ENCODE measurements at regions not wholly inside any gene's neighbourhood (a gene's known extent, or its start where the extent isn't known, plus 50 kb on each side); places are given as distances from the start of the nearest gene placed in this dataset.
"Not testable (repeated sequence)": the region's sequence is repeated elsewhere in the genome, so short reads cannot be mapped to it uniquely, and the experiment has no call there.

DNA sequence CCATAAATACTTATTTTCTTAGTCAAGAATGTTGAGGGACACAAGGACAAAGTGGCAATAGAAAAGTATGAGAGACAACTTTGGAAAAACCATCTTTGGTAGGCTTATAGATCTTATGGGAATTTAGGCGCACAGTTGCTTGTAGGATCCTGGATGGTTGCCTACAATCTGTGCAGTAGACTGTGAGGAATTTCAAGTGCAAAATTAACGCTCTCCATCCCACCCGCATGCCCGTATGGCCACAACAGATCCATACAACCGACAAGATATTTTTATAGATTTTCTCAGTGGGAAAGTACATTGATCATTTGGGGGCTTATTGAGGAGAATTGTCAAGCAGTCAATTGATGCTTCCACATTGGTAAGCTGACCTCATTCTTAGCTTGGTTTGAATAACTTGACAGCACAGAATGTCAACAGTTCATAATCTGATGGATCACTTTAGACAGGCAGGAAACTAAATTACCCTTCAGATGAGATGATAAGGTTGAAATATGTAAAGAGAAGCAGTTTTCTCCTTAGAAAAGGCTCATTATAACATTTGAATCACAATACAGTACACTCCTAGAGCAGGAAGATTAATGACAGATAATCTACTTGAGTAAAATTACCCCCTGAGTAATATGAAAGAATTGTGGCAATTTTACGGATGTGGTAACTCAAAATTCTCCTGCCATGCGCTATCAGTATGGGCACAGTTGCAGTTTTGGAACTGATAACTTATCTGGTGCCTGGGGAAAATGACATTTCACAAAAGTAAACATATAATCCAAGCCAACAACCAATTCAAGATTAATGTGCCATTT lies 479.7 kb downstream of the KIF20B start:
- DNase-seq (ENCODE audit: low read depth in 2 of 2) = no peak

DNA sequence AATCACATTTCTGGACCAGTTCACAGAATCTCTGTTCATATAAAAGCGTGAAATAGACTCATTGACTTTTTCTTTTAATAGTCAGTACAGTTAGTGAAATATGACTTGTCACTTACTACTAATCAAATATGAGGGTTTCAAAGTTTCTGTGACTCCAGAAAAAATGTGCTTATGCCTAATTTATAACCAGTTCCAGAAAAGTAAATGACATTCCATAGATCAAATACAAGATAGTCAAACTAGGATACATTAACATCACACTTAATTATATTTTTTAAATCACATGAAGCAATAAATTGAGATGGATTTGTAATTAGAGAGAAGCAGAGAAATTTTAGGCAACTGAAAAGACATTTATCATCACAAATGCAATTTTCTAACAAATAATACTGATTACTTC lies 491.4 kb downstream of the KIF20B start:
- no peak for DNase-seq (ENCODE audit: low read depth in 2 of 2)

DNA sequence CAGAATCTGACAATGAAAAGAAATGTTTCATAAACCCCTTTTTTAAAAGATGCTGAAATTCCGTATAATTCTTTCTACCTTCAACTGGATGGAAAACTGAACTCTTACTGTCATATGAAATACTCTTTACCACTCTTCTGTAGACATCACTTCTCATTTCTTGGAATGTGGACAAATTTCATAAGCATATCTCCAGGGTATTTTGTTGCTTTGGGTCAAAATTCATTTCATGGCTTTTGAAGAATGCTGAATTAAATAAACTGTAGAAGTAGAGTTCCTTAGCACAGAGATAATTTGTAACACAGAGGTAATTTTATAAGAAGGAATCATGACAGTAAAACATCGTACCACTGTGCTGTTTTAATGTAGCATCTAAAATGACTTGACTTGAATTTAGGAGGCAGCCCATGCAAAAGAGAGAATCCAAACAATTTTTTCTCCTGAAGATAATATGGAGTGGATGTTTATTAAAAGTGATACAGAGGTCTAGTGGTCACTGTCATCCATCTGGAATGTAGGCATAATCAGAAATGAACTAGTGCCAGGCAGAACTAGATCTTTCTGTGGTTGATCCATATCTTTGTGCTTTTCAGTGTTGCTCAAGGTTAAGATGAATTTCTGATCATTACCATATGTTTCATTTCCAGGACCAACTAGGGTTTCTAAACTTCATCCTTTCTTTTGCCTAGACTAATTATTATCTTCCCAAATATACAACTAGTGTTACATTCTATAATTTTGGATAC lies 492.0 kb downstream of the KIF20B start:
- DNase-seq (ENCODE audit: low read depth in 2 of 2) = no peak

DNA sequence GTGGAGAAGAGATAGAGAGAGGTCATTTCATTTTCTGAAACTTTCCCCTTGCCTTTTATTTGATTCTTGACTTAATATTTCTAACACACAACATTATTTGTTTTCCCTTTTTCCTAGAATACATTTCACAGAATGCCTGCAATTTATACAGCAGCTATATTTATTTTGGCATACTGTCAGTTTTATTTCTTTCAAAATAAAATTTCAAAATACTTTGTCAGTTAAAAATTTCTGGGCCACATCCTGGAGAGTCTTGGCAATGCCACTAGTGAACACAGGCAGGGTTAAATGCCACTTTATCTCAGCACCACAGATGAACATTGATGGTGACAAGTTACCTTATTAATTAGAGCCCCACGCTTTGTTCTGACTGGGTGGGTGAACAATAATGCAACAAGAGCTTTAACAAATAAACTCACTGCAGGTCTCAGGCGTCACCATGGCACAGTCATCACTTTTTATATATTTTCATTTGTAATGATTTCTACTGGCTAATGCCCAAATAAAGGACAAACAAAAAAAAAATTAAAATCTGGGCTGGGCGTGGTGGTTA lies 494.0 kb downstream of the KIF20B start:
- DNase-seq (ENCODE audit: low read depth in 2 of 2) = no peak

DNA sequence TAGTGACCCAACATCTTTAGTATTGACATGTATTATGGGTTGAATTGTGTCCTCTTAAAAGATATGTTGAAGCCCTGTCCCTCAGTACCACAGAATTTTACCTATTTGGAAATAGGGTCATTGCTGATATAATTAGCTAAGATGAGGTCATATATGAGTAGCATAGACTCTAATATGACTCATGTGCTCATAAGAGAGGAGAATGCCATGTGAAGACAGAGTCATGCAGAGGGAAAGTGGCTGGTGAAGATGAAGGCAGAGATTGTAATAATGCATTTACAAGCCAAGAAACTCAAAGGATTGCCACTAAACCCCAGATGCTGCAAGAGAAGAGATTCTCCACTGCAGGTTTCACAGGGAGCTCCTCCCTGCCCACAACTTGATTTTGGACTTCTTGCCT lies 496.4 kb downstream of the KIF20B start:
- DNase-seq (ENCODE audit: low read depth in 2 of 2) = no peak

DNA sequence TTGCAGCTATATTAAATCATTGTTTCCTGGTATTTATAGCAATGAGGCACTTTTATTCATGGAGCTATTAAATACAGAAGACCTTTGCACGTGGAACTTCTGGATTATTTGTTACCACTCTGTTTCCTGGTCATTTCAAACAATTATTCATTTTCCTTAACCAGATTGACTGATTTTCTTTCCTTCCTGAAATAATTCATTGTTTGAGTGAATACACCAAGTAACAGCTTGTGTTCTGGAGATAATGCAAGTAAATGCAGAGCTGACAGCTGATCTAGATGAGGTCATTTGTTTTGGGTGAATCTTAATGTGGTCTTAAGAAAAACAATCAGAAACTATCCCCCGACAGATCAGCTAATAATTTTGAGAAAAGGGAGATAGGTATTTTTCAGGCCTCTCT lies 497.7 kb downstream of the KIF20B start:
- no peak for DNase-seq (ENCODE audit: low read depth in 2 of 2)

DNA sequence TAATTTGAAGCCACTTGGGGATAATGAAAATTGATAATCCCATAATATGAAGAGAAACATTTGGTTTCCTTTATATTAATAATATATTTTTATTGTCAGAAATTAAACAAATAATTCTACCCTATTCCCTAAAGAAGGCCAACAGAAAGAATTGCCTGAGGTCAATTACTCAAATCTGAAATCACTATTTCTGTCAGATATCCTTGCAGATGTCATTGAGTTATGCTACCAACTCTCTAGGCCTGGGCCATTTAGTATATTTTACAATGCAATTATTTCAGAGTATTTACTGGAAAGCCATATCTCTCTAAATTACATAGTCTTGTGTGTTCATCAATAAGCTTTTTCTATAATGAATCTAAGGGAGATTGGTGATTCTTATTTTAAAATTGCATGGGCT lies 498.1 kb downstream of the KIF20B start:
- DNase-seq (ENCODE audit: low read depth in 2 of 2) = no peak

DNA sequence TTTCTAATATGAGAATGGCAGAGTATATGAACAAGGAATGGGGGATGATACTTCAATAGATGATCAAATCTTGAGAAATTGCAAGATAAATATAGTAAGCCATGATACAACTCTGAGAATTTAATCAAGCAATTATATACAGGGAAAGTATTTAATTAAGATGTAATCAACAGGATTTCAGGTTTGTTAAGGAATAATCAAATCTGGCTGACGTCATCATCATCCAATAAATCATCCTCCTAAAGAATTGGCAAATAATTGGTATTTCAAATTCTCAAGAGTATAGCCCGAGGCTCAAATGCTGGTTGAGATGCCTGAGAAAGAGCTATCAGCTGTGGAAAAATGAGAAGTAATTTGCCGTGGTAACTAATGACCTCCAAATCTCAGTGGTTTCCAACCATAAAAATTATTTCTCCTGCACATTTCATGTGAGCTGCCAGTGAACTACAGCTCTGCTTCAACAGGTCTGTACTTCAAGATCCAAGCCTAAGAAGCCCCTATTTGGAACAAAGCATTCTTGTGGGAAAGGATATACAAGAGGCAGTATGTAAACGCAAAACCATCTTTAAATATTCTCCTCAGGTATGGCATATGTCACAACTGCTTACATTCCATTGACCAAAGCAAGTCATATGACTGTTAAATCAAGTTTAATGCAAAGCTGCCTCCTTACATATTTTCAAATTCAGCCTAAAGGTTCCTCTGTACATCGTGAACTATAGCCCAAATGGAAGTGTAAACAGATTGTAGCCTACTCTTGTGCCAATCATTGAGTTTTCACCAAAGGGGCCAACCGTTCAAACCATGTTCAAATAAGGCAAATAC lies 503.0 kb downstream of the KIF20B start:
- DNase-seq (ENCODE audit: low read depth in 2 of 2) = no peak

DNA sequence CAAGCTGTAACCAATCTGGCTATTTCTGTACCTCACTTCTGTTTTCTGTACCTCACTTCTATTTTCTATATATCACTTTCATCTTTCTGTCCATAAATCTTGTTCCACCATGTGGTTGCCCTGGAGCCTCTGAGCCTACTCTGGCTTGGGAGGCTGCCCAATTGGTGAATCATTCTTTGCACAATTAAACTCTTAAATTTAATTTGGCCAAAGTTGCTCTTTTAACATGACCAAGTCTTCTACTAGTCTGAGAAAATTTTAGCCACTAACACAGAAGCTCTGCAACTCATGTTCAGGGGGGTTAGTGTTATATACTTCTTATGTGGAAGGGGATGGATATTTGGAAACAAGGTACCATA lies 503.5 kb downstream of the KIF20B start:
- DNase-seq (ENCODE audit: low read depth in 2 of 2) = no peak

DNA sequence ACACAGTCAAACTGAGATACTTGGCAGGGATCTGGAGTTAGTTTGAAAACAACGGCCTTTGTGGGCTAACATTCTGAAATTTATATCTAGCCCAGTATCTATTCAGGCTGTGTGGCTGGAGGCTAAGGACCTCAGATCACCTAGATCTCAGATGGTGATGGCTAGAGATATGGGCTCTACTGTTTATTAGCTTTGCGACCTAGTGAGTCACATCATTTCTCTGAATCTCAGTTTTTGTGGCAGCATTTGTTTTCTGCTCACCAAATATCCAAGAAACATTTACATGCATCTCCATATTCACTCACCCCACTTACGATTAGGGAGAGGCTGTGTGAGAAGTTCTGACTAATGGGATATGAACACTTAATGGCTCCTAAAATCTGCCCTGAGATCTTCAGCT lies 503.9 kb downstream of the KIF20B start:
- no peak for DNase-seq (ENCODE audit: low read depth in 2 of 2)

DNA sequence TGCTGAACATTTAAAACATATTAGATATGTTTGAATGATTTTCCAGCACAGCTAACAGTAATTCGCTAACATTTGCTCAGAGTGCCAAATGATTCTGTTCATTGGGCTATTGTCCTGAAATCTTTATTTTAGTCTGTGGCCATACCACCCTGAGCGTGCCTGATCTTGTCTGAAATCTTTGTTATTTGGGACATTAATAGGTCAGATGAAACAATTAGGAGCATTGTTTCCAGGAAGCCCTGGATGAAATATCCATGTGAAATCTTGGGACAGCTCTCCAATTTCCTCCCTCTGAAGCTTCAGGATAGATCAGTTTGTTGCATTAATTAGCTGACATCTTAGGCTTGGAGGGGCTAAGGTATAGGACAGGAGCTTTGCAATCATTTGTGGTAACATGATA lies 512.0 kb downstream of the KIF20B start:
- no peak for DNase-seq (ENCODE audit: low read depth in 2 of 2)

DNA sequence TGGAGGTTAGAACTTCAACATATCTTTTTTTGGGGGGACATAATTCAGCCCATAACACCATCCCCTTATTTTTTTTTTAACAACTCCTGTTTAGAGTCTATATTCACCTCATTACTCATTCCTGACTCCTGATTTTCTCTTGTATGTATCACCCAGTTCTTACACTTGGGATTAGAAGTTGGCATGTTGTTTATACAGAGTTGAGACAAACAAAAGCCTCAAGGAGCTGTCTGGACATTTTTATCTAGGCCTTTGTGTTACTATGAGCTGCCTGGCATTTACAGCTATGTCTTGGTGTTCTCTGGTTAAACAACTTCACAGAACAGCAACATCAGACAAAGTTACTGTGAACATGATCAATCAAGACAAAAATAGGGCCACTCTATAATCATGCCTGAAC lies 517.5 kb downstream of the KIF20B start:
- DNase-seq (ENCODE audit: low read depth in 2 of 2) = no peak

DNA sequence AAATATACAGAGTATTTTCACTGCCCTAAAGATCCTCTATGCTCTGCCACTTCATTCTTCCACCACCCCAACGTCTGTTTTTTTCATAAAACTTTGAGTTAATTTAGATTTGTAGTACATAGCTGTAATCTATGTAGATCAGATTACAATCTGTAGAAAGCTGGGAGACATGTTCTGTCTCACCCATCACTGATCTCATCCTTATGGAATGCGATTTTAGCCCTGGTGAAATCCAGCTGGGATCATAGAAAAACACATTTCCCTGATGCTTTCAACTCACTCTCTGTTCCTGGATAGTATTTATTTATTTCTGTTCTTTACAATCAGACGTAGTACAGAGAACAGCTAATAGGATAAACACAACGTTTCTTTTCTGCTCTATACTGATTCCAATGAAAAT lies 521.0 kb downstream of the KIF20B start:
- no peak for DNase-seq (ENCODE audit: low read depth in 2 of 2)

DNA sequence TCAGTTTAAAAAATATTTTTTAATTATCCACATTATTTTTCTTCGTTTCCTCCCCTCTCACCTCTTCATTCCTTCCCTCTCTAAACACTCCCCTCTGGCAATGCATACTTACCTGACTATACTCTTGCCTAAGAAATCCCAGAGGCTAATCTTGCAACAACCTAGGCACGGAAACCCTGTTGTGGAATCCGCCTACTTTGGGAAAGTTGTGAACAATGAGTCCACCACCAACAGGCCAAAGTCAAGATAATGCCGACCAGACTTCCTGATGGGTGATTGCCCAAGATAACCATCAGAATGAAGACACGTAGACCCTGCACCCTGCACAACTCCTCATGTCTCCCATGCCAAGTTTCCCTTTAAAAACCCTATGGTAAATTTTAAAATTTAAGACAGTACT lies 521.5 kb downstream of the KIF20B start:
- no peak for DNase-seq (ENCODE audit: low read depth in 2 of 2)

DNA sequence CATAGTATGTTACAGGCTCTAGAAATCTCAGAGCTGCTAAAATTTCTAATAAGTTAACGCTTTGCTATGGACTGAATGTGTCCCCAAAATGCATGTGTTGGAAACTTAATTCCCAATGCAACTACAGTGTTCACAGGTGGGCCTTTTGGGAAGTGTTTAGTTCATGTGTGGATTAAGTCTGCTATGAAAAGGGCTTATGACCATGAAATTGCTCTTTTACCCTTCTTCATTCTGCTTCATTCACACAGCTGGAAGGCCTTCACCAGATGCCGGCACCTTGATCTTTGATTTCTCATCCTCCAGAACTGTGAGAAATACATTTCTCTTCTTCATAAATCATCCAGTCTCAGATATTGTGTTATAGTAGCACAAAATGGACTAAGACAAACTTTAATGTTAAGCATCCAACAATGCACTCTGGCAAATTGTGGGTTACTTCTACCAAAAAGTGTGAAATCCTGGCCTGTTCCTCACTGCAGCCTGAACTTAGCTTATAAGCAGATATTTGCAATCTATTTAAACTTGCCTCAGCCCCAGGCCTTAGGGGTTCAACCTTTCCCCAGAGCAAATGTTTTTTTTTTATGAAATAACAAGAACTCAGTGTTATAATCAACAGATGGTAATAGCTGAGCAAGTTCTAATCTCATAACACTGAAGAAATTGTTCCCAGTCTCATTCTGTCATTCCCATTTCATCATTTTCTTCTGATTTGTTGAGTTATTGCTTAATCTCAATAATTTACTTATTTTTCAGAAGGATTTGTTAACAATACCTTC lies 523.6 kb downstream of the KIF20B start:
- no peak for DNase-seq (ENCODE audit: low read depth in 2 of 2)

DNA sequence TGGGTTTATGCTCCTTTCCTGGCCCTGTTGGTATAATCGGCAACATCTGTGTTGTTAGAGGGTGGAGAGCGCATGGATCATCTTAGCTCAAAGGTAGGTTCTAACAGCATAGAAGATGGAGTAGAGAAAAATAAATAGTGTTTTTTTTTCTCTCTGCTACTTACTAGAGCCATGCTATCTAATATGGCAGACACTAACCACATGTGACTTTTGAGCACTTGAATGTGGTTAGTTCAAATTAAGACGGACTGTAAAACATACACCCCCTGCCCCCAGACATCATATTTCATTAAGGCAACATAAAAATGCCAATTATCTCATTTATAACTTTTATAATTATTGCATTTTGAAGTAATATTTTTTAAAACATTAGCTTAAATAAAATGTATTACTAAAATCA lies 525.1 kb downstream of the KIF20B start:
- no peak for DNase-seq (ENCODE audit: low read depth in 2 of 2)

DNA sequence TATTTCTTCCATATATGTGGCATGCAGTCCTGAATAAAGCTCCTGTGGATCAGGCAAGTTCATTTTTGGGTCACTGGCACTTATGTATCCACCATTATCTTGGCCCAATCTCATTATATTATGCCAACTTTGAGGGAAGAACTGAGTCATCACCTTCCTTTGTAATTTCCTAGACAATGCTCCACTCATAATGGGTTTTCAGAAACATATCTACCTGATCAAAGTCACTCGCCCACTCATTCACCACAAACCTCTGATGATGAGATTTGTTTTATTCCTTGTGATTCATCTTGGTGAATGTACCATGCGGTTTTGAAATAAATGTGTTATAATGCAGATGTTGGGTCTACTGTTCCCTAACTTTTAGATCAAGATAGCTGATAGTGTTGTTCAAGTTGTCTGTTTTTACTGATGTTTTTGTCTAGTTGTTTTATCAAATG lies 525.8 kb downstream of the KIF20B start:
- DNase-seq (ENCODE audit: low read depth in 2 of 2) = peak; percentile 1 to 32

DNA sequence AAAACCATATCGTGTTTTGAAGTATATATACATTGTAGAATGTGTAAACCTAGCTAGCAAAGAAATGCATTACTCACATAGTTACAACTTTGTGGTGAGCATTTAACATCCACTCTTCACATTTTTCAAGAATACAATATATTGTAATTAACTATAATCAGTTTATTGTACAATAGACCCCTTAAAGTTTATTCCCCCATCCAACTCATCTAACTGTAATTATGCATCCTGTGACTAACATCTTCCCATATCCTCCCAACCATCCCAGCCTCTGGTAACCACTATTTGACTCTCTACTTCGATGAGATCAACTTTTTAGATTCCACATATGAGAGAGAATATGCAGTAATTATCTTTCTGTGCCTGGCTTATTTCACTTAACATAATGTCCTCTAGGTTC lies 526.4 kb downstream of the KIF20B start:
- DNase-seq (ENCODE audit: low read depth in 2 of 2) = no peak

DNA sequence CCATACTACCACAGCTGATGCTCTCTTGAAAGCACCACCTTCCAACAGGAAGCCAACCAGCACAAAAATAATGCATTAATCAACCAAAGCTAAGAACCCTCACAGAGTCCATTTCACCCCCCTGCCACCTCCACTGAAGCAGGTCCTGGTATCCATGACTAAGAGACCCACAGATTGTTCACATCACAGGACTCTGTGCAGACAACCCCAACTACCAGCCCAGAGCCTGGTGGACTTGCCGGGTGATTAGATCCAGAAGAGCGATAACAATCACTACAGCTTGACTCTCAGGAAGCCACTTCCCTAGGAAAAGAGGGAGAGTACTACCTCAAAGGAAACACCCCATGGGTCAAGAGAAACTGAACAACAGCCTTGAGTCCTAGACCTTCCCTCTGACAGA lies 528.1 kb downstream of the KIF20B start:
- no peak for DNase-seq (ENCODE audit: low read depth in 2 of 2)

DNA sequence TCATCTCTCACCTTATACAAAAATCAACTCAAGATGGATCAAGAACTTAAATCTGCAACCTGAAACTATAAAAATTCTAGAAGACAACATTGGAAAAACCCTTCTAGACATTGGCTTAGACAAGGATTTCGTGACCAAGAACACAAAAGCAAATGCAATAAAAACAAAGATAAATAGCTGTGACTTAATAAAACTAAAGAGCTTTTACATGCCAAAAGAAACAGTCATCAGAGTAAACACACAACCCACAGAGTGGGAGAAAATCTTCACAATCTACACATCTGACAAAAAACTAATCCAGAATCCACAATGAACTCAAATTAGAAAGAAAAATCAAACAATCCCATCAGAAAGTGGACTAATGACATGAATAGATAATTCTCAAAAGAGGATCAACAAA lies 532.4 kb downstream of the KIF20B start:
- not testable (repeated sequence) for DNase-seq (ENCODE audit: low read depth in 2 of 2)

DNA sequence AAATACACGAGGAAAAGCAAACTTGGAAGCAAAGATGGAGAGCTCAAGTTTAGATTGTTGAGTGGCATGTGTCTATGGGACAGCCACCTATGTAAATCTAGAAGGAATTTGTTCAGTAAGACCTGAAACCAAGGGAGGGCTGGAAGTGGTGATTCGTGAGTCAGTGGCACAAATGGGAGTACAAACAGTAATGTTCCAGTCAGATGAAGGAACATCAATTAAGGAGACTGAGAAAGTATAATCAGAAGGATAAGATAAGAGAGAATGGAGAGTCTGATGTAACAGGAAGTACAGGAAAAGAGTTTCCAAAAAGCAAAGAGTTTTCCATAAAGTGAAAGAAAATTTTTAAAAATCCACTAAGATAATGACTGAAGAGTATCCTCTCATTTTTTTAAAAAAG lies 544.2 kb downstream of the KIF20B start:
- DNase-seq (ENCODE audit: low read depth in 2 of 2) = no peak
